ENCODE measurements at regions not wholly inside any gene's neighbourhood (a gene's known extent, or its start where the extent isn't known, plus 50 kb on each side); places are given as distances from the start of the nearest gene placed in this dataset.

- no peak for TF ChIP-seq CTCF (conservative IDR thresholded peaks at IDR 0.05; ENCODE audit: low read length)
- TF ChIP-seq EZH2phosphoT487 (IDR thresholded peaks at IDR 0.05; ENCODE audit: borderline replicate concordance) = no peak
Measured at GRCh38 chr4:66212489-66212888, 542.2 kb upstream of the EPHA5 start.
